B cell (primary cell): ENCODE measurements at regions not wholly inside any gene's neighbourhood (a gene's known extent, or its start where the extent isn't known, plus 50 kb on each side); places are given as distances from the start of the nearest gene placed in this dataset.

Experiments
- ATAC-seq: fragments of 200-7000 bp; cut with Tn5 transposase; one replicate; pipeline ENCODE4 v1.10.0; 2021; ENCODE audit warnings: low read depth, mild to moderate bottlenecking, moderate number of reproducible peaks, moderate library complexity
- CTCF ChIA-PET: fragments of 350-600 bp; sonication (Branson Sonifier 250); formaldehyde crosslinking; loops from one replicate; lab custom pipeline; 2021; ENCODE audit warnings: antibody characterized with exemption, inconsistent platforms; lab: Charles Lee
- POLR2A ChIA-PET: fragments of 350-600 bp; sonication (Branson Sonifier 250); formaldehyde crosslinking; loops from one replicate; lab custom pipeline; 2021; ENCODE audit warnings: antibody characterized with exemption; lab: Charles Lee
- DNase-seq: peaks from one replicate; pipeline ENCODE4 v3.0.0; 2013
- H2AFZ ChIP-seq: 2 replicates; pipeline ENCODE4 v1.6.1; 2012; ENCODE audit warnings: mild to moderate bottlenecking, low read depth, low read length; ENCODE audit not compliant: insufficient read depth, poor library complexity, severe bottlenecking
- H3K27ac ChIP-seq, 2 donors: 1 replicate in 1 of 2; 2 replicates in 1 of 2; pipeline ENCODE4 v1.5.1; 2012 to 2013; ENCODE audit warnings: low read length in 2 of 2, mild to moderate bottlenecking in 2 of 2, moderate library complexity in 1 of 2
- H3K27me3 ChIP-seq, 4 experiments: fragments of 200-600 bp in 1 of 4; sonication (generic) in 1 of 4; replicated peaks in 1 of 4; 1 replicate in 2 of 4; 2 replicates in 2 of 4; pipeline versions ENCODE4 v1.6.1 to v1.7.0; 2013 to 2016; ENCODE audit warnings: low read length in 3 of 4, mild to moderate bottlenecking in 2 of 4, mixed read lengths in 1 of 4, moderate library complexity in 1 of 4; ENCODE audit not compliant: insufficient read depth in 4 of 4, control insufficient read depth in 3 of 4; ENCODE audit errors: control extremely low read depth in 1 of 4
- H3K36me3 ChIP-seq, 2 experiments: replicated peaks in 1 of 2; 1 replicate in 1 of 2; 2 replicates in 1 of 2; pipeline versions ENCODE4 v1.6.1 to v1.7.1; 2013; ENCODE audit warnings: low read length in 1 of 2; ENCODE audit not compliant: insufficient read depth in 2 of 2, control insufficient read depth in 1 of 2; ENCODE audit errors: control extremely low read depth in 1 of 2, extremely low read depth in 1 of 2
- H3K4me1 ChIP-seq, 2 donors: fragments of 200-600 bp in 1 of 2; sonication (generic) in 1 of 2; 1 replicate in 1 of 2; 2 replicates in 1 of 2; pipeline versions ENCODE4 v1.5.1 to v1.6.1; 2013 to 2017; ENCODE audit warnings: low read length in 2 of 2; ENCODE audit not compliant: control insufficient read depth in 2 of 2, insufficient read depth in 2 of 2
- H3K4me2 ChIP-seq: replicated peaks from 2 replicates; pipeline ENCODE3; 2012; ENCODE audit warnings: mild to moderate bottlenecking, low read depth, low read length; ENCODE audit not compliant: poor library complexity, severe bottlenecking
- H3K4me3 ChIP-seq, 5 experiments: fragments of 200-600 bp in 1 of 5; sonication (generic) in 1 of 5; 1 replicate in 3 of 5; 2 replicates in 2 of 5; pipeline versions ENCODE4 v1.5.1 to v1.7.0; 2011 to 2016; ENCODE audit warnings: low read length in 4 of 5, mild to moderate bottlenecking in 4 of 5, low read depth in 2 of 5, control low read depth in 1 of 5, moderate library complexity in 1 of 5; ENCODE audit not compliant: insufficient read depth in 1 of 5; ENCODE audit errors: control extremely low read depth in 1 of 5, extremely low read depth in 1 of 5
- H3K79me2 ChIP-seq: fragments of 200-600 bp; sonication (generic); one replicate; pipeline ENCODE4 v1.6.0; 2016; ENCODE audit warnings: low read length; ENCODE audit not compliant: control insufficient read depth, insufficient read depth
- H3K9ac ChIP-seq: fragments of 200-600 bp; sonication (generic); 2 replicates; pipeline ENCODE4 v1.6.1; 2017; ENCODE audit warnings: mild to moderate bottlenecking, low read length, moderate library complexity
- H3K9me3 ChIP-seq, 3 donors: one replicate each; pipeline versions ENCODE4 v1.6.1 to v1.7.1; 2013; ENCODE audit warnings: low read length in 2 of 3; ENCODE audit not compliant: control insufficient read depth in 2 of 3, insufficient read depth in 1 of 3; ENCODE audit errors: control extremely low read depth in 1 of 3
- H4K20me1 ChIP-seq: 2 replicates; pipeline ENCODE4 v1.6.0; 2012; ENCODE audit warnings: mild to moderate bottlenecking, low read length; ENCODE audit not compliant: insufficient read depth, control insufficient read depth, poor library complexity, severe bottlenecking
- H3K27ac Mint-ChIP-seq: one replicate; pipeline ENCODE4 v1.8.0; 2021; ENCODE audit warnings: mixed read lengths
- H3K27me3 Mint-ChIP-seq: one replicate; pipeline ENCODE4 v1.8.0; 2021; ENCODE audit warnings: mixed read lengths
- H3K4me1 Mint-ChIP-seq: one replicate; pipeline ENCODE4 v1.8.0; 2021; ENCODE audit warnings: mixed read lengths
- H3K4me3 Mint-ChIP-seq: one replicate; pipeline ENCODE4 v1.8.0; 2021; ENCODE audit warnings: mixed read lengths
- H3K9me3 Mint-ChIP-seq: one replicate; pipeline ENCODE4 v1.8.0; 2022; ENCODE audit warnings: mixed read lengths; ENCODE audit not compliant: insufficient read depth
- CTCF ChIP-seq: fragments of 200-600 bp; IDR thresholded peaks from one replicate; pipeline ENCODE4 v1.8.0; 2022; ENCODE audit warnings: antibody characterized with exemption, mild to moderate bottlenecking
- EZH2 ChIP-seq: IDR thresholded peaks from 2 replicates; pipeline ENCODE4 v1.6.1; 2012; ENCODE audit warnings: borderline replicate concordance, low read depth, mild to moderate bottlenecking, moderate library complexity, low read length; ENCODE audit not compliant: insufficient read depth, poor library complexity, severe bottlenecking
- WGBS: methylation state at CpG from one replicate; pipeline ENCODE4 v1.1.5; 2013; ENCODE audit warnings: missing lambda C conversion rate; ENCODE audit not compliant: insufficient coverage; 5-methylcytosine and 5-hydroxymethylcytosine counted together
- intact Hi-C: fragments of 100-400 bp; cut with micrococcal nuclease; formaldehyde crosslinking; loops from one replicate; pipeline ENCODE4 v1.10.0; 2022

DNA sequence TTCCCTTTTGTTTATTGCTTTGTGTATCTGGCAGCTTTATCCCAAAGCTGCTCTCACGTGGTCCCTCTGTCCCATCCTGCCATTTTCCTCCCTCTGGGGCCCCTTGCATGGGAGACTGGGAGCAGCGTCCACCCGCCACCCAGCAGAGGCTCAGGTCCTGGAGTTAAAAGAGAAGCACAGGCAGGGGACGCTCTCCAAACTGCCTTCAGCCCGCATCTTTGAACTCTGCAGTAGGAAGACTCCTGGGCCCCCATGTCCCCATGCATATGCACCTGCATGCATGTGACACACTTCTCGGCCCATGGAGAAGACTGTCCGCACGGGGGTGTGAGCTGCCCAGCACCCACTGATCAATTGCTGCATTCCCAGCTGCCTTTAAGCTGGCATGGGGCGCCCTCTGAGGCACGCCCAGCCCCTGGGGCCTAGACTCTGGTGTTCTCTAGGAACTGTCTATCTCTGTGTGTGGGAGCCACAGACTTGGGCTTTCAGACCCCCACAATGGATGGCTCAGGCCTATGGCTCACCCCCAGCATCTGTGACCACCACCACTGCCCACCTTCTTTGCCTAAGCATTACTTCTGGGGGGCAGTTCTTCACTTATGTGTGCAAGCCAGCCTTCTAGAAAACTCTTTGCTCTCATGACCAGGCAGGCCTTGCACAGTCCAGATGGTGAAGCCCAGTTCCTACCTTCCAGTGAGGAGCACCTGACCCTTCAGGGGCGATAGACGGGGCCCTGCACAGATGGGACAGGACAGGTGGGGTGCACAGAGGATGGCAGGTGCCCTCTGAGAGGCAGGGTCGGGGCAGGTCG, 96.1 kb upstream of the DIO3 start:
- H3K27ac ChIP-seq: no peak overlapping the region
- H3K9me3 ChIP-seq: peaks cover 0 to 4% (median 0%) of the 10 kb centered on the region in 3 donors
- H3K9me3 Mint-ChIP-seq: no peaks in the 10 kb centered on the region
- intact Hi-C loops: no loop called here
- POLR2A ChIA-PET: no interaction called here
- no peaks in the 10 kb centered on the region for H3K4me1 Mint-ChIP-seq
- no peak overlapping the region for H3K4me2 ChIP-seq
- no peaks in the 10 kb centered on the region for H3K36me3 ChIP-seq
- no peaks in the 10 kb centered on the region for H4K20me1 ChIP-seq
- H3K4me3 Mint-ChIP-seq: no peak overlapping the region
- H3K4me3 ChIP-seq: no peak overlapping the region
- ATAC-seq: no peak
- H3K27me3 Mint-ChIP-seq: peaks cover 19% of the 10 kb centered on the region
- H2AFZ ChIP-seq: no peak overlapping the region
- H3K27me3 ChIP-seq: peaks cover 0 to 15% (median 0%) of the 10 kb centered on the region in 4 experiments
- no peaks in the 10 kb centered on the region for H3K4me1 ChIP-seq
- TF ChIP-seq EZH2: no peak
- TF ChIP-seq CTCF: no peak
- H3K9ac ChIP-seq: no peak overlapping the region
- H3K27ac Mint-ChIP-seq: no peak overlapping the region
- CTCF ChIA-PET: no interaction called here
- 75% methylated on average over 13 of the region's 14 CpGs for WGBS
- no peak for DNase-seq
- H3K79me2 ChIP-seq: no peaks in the 10 kb centered on the region

DNA sequence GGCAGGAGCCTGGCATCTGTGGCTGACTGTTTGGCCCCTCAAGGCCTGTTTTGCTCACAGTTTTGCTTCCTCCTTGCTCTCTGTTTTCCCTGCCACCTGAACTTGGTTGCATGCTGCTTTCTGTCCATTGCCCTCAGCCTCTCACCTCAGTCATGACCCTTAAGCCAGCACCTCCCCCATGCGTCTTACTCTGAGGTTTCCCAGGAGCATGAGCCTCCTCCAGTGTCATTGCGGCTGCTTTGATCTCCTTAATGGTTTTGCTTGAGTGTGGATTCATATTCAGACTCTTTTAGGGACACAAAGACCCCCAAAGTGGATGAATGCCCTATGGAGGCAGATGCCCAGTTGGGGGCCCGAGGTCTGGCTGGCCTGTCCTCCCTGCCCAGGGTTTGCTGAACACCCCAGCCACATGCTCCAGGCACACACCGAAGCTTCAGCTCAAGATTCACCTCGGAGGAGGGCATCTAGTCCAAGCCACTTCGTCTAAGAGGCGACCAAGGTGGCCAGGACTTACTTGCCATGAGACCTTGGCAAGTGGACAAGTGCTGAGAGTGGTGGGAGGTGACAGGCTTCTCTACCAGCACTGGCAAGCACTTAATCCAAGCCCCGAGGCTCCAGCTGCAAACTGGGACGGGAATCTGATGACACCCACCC, 95.4 kb upstream of the DIO3 start:
- Histone ChIP-seq H3K27ac (no peak overlapping the region), H3K4me1 (no peaks in the 10 kb centered on the region), H4K20me1 (no peaks in the 10 kb centered on the region), H3K4me3 (no peak overlapping the region), H3K36me3 (no peaks in the 10 kb centered on the region), H3K27me3 (peaks cover 0 to 8% (median 0%) of the 10 kb centered on the region in 4 experiments), H3K79me2 (no peaks in the 10 kb centered on the region), H3K9ac (no peak overlapping the region), H2AFZ (no peak overlapping the region), H3K4me2 (no peak overlapping the region), H3K9me3 (peaks cover 0 to 4% (median 0%) of the 10 kb centered on the region in 3 donors)
- DNase-seq (no peak), ATAC-seq (no peak)
- 70% methylated on average over 8 of the region's 9 CpGs for WGBS
- POLR2A ChIA-PET: no interaction called here
- Mint-ChIP-seq H3K4me1 (no peaks in the 10 kb centered on the region), H3K27me3 (peaks cover 12% of the 10 kb centered on the region), H3K9me3 (no peaks in the 10 kb centered on the region), H3K4me3 (no peak overlapping the region), H3K27ac (no peak overlapping the region)
- CTCF ChIA-PET: no interaction called here
- intact Hi-C loops: no loop called here
- TF ChIP-seq CTCF: no peak
- TF ChIP-seq EZH2: no peak
